Uterus (tissue), 3 donors: ENCODE measurements at regions not wholly inside any gene's neighbourhood (a gene's known extent, or its start where the extent isn't known, plus 50 kb on each side); places are given as distances from the start of the nearest gene placed in this dataset.

Experiments used
- DNase-seq, 2 donors: peaks; one replicate each; pipeline ENCODE4 v3.0.0-alpha.2; 2019 to 2020
- H3K27ac ChIP-seq, 2 donors: fragments of 200-600 bp; sonication (generic); 1 replicate in 1 of 2; 2 replicates in 1 of 2; pipeline ENCODE4 v1.5.1; 2016 to 2018
- H3K27me3 ChIP-seq, 2 donors: fragments of 200-600 bp; sonication (generic); one replicate each; pipeline ENCODE4 v1.5.1; 2018 to 2019; ENCODE audit warnings: control low read depth in 1 of 2
- H3K36me3 ChIP-seq, 2 donors: fragments of 200-600 bp; sonication (generic); one replicate each; pipeline ENCODE4 v1.5.1; 2019; ENCODE audit warnings: control low read depth in 1 of 2
- H3K4me1 ChIP-seq, 2 donors: fragments of 200-600 bp; sonication (generic); one replicate each; pipeline ENCODE4 v1.5.1; 2018 to 2019; ENCODE audit warnings: control low read depth in 1 of 2
- H3K4me3 ChIP-seq, 2 donors: fragments of 200-600 bp; sonication (generic); 1 replicate in 1 of 2; 2 replicates in 1 of 2; pipeline ENCODE4 v1.5.1; 2018 to 2019; ENCODE audit warnings: mild to moderate bottlenecking in 1 of 2
- H3K9me3 ChIP-seq, 2 donors: fragments of 200-600 bp; sonication (generic); one replicate each; pipeline ENCODE4 v1.5.1; 2019; ENCODE audit warnings: control low read depth in 1 of 2
- CTCF ChIP-seq, 4 experiments: fragments of 200-600 bp in 2 of 4; fragments of 450-650 bp in 2 of 4; sonication (generic) in 2 of 4; IDR thresholded peaks; one replicate each; pipeline ENCODE4 v1.5.1; 2016 to 2019; ENCODE audit warnings: antibody characterized with exemption in 4 of 4, mild to moderate bottlenecking in 2 of 4, moderate library complexity in 1 of 4
- POLR2A ChIP-seq, 2 donors: fragments of 450-650 bp; IDR thresholded peaks; one replicate each; pipeline ENCODE4 v1.6.1; 2016; ENCODE audit warnings: antibody characterized with exemption in 2 of 2, mild to moderate bottlenecking in 1 of 2, moderate library complexity in 1 of 2
- intact Hi-C: fragments of 100-400 bp; cut with DNase I; formaldehyde crosslinking; loops from one replicate; pipeline ENCODE4 v1.15.1; 2023; ENCODE audit warnings: low total_unique reads
- donor health status: DM: yes; HTN: yes; CAD: no.

DNA sequence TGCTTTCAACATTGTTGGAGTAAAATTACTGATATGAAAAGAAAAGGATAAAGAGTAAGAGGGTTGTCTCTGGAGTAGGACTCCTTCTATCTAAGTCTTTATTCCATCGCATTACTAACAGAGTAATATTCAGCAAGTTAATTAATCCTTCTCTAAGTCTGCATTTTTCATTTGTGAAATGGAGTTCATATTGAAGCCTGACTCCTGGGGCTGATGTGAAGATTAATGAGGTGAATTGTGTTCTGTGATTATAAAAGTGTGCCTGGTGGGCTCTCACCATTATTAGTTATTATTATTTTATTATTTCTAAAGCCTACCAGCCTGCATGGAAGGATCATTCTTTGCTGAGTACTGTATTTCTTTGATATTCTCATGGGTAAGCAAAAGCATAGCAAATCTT, 1096.7 kb downstream of the KCNT2 start:
- TF ChIP-seq POLR2A (IDR thresholded peaks at IDR 0.05) (no peak), CTCF (IDR thresholded peaks at IDR 0.05) (no peak)
- intact Hi-C loops: no loop called here
- no peaks in the 10 kb centered on the region for H3K4me1 ChIP-seq

GRCh38 chr1:195501118-195501517, 1107.1 kb downstream of the KCNT2 start:
- DNase-seq: no peak
- no peak overlapping the region for H3K27ac ChIP-seq
- no peaks in the 10 kb centered on the region for H3K36me3 ChIP-seq
- H3K27me3 ChIP-seq: no peaks in the 10 kb centered on the region
- no peaks in the 10 kb centered on the region for H3K4me1 ChIP-seq
- TF ChIP-seq CTCF (IDR thresholded peaks at IDR 0.05) (no peak), POLR2A (IDR thresholded peaks at IDR 0.05) (no peak)
- no peak overlapping the region for H3K4me3 ChIP-seq
- intact Hi-C loops: no loop called here
- H3K9me3 ChIP-seq: no peaks in the 10 kb centered on the region

More for the DNA sequence above, 1096.7 kb downstream of the KCNT2 start:
- H3K27me3 ChIP-seq: no peaks in the 10 kb centered on the region
- no peak overlapping the region for H3K27ac ChIP-seq
- H3K4me3 ChIP-seq: no peak overlapping the region
- H3K9me3 ChIP-seq: no peaks in the 10 kb centered on the region
- no peaks in the 10 kb centered on the region for H3K36me3 ChIP-seq
- no peak for DNase-seq

DNA sequence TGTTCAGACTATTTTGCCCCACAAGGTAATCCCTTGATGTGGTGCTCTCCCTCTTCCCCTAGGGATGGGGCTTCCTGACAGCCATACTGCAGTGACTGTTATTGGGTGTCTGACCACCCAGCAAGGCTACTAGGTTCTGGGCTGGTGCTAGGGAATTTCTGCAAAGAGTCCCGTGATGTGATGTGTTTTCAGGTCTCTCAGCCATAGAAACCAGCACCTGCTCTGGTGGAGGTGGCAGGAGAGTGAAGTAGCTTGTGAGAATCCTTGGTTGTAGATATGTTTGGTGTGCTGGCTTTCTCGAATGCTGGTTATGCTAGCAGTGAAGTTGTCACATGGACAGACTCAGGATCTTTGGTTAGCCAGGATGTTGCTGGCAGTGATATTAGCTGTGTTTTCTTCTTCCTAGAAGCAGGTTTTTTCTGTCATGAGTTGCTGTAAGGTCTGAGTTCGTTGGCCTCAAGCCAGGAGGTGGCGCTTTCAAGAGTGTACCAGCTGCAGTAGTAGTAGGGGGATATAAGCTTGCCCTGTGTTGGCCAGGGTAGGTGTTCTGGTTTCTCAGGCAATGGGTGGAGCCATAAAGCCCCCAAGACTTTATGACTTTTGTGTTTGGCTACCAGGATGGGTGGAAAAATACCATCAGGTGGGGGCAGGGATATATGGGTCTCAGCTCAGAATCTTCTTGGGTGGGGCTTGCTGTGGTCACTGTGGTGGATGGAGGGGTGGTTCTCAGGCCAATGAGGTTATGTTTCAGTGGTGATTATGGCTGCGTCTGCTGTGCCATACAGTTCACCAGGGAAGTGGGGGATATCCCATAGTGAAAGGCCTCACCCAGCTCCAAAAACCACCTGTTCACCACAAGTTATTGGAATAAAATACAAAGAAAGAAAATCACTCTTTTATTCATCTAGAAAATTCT, 1112.3 kb downstream of the KCNT2 start:
- H3K27ac ChIP-seq: no peak overlapping the region

DNA sequence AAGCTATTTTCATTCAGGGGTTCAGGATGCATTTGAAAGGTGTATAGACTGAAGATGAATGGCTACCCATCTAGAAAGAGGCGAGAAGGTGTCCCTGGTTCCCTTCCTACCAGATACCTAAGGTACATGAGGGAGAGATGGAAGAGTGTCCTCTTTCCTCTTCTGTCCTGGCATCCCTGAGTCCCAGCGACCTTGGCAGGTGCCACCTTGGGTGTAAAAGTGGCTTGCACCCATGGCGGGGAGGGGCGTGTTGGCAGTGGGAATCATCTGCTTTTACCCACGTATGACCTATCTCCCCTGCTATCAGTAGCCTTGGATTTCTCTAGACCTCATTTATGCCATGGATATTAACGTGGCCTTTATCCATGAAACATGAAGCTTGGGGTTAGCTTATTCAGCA, 1126.1 kb downstream of the KCNT2 start:
- no peaks in the 10 kb centered on the region for H3K4me1 ChIP-seq
- H3K27me3 ChIP-seq: no peaks in the 10 kb centered on the region
- H3K4me3 ChIP-seq: no peak overlapping the region
- no peak for TF ChIP-seq CTCF (IDR thresholded peaks at IDR 0.05)
- no peak for DNase-seq
- no peaks in the 10 kb centered on the region for H3K9me3 ChIP-seq
- H3K36me3 ChIP-seq: no peaks in the 10 kb centered on the region
- intact Hi-C loops: no loop called here
- no peak overlapping the region for H3K27ac ChIP-seq

More for the DNA sequence above, 1112.3 kb downstream of the KCNT2 start:
- Histone ChIP-seq H3K4me3 (no peak overlapping the region), H3K9me3 (no peaks in the 10 kb centered on the region), H3K4me1 (no peaks in the 10 kb centered on the region), H3K36me3 (no peaks in the 10 kb centered on the region), H3K27me3 (no peaks in the 10 kb centered on the region)
- DNase-seq: no peak
- intact Hi-C loops: no loop called here
- TF ChIP-seq CTCF (IDR thresholded peaks at IDR 0.05) (no peak), POLR2A (IDR thresholded peaks at IDR 0.05) (no peak)

DNA sequence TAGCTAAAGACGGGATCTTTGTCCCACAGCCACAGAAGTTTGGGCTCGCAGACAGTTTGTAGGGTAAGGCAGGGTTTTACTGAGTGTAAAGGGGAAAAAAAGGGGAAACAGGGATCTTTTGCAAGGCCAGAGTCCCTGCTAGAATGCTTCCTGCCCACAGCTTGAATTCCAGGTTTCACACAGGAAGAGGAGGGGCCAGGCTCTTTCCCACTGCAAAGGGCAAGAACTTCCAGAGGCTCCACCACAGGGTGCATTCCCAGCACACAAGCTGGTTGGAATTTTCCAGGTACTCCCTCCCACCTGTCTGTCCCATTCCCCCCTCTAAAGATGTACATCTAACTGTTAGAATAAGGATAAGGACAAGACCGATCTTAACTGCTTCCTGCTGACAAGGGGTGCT, 1126.9 kb downstream of the KCNT2 start:
- no peak for TF ChIP-seq CTCF (IDR thresholded peaks at IDR 0.05)
- TF ChIP-seq POLR2A (IDR thresholded peaks at IDR 0.05): no peak
- intact Hi-C loops: no loop called here
- no peak for DNase-seq
- Histone ChIP-seq H3K4me3 (no peak overlapping the region), H3K9me3 (no peaks in the 10 kb centered on the region), H3K27me3 (no peaks in the 10 kb centered on the region), H3K36me3 (no peaks in the 10 kb centered on the region), H3K27ac (no peak overlapping the region), H3K4me1 (no peaks in the 10 kb centered on the region)
